ENCODE measurements at regions not wholly inside any gene's neighbourhood (a gene's known extent, or its start where the extent isn't known, plus 50 kb on each side); places are given as distances from the start of the nearest gene placed in this dataset.

- BruUV-seq (replicated peaks), result no TSS peak
- 38% methylated on average over 4 of the region's 4 CpGs for WGBS (ENCODE audit: insufficient coverage, low coverage, missing lambda C conversion rate)
- in situ Hi-C loops (cut with MboI) (no loop called here), intact Hi-C loops (cut with micrococcal nuclease) (no loop called here)
- H3K36me3 ChIP-seq (ENCODE audit: control insufficient read depth, insufficient read depth, low read length), result no peaks in the 10 kb centered on the region
- no peaks in the 10 kb centered on the region for H3K9me1 ChIP-seq (ENCODE audit: control insufficient read depth, insufficient read depth, low read length)
- ChIA-PET CTCF (ENCODE audit: low intra/inter-chr PET ratio) (no interaction called here), POLR2A (interaction anchor here (1.1 to 1.3 kb wide), 3 partner anchors 8 to 177 kb away, joined by 3 read pairs; no protein-coding TSS in a partner anchor)
- H3K9ac ChIP-seq (ENCODE audit: insufficient read depth in 1 of 2, low read depth in 2 of 2, low read length in 2 of 2), result no peak overlapping the region
- H3K4me1 ChIP-seq (replicated peaks in 1 of 2; ENCODE audit: control insufficient read depth in 2 of 2, insufficient read depth in 2 of 2, low read length in 2 of 2), result peaks cover 12 to 15% of the 10 kb centered on the region in 2 experiments; a peak in 4 of 5 replicates
- H3K9me3 ChIP-seq (replicated peaks; ENCODE audit: control insufficient read depth, insufficient read depth, low read depth, low read length), result no peaks in the 10 kb centered on the region
- DNase-seq (ENCODE audit: extremely low read depth in 1 of 4, low spot score in 3 of 4) (no peak), ATAC-seq (no peak; the same call in 2 of the 3 replicates), FAIRE-seq (peak; percentile 76)
- H3K4me2 ChIP-seq (ENCODE audit: insufficient read depth, low read length), result no peak overlapping the region
- no peak for TF ChIP-seq ZKSCAN8 (CRISPR knock-in tag; IDR thresholded peaks at IDR 0.05)
- peak; percentile 92 for TF ChIP-seq ZFP36 (IDR thresholded peaks at IDR 0.05; ENCODE audit: low read depth, low read length, partially characterized antibody)
- TF ChIP-seq SP1 (CRISPR knock-in tag; IDR thresholded peaks at IDR 0.05), result no peak
- no peak for TF ChIP-seq ZBED1 (IDR thresholded peaks at IDR 0.05)
- peak; percentile 16; the same call in 1 of the 2 replicates for TF ChIP-seq ZNF436 (CRISPR knock-in tag; IDR thresholded peaks at IDR 0.05)
- no peak for TF ChIP-seq SRSF7 (optimal IDR thresholded peaks at IDR 0.05; ENCODE audit: low read depth, low read length)
- no peak for TF ChIP-seq TAF7 (tag; IDR thresholded peaks at IDR 0.05)
- no peak for TF ChIP-seq ZNF780A (CRISPR knock-in tag; IDR thresholded peaks at IDR 0.05)
- TF ChIP-seq LEF1 (IDR thresholded peaks at IDR 0.05), result no peak
- no peak for TF ChIP-seq SMARCA4 (IDR thresholded peaks at IDR 0.05)
- H3K79me2 ChIP-seq (ENCODE audit: control insufficient read depth, insufficient read depth, low read length), result no peaks in the 10 kb centered on the region
- no peak overlapping the region for H3K4me3 ChIP-seq
- no peak overlapping the region for H3K27ac ChIP-seq (ENCODE audit: extremely low read depth, low read depth, low read length)
- no peaks in the 10 kb centered on the region for H3K27me3 ChIP-seq (ENCODE audit: control insufficient read depth in 2 of 2, insufficient read depth in 2 of 2, low read length in 2 of 2)
- H2AFZ ChIP-seq (ENCODE audit: low read depth, low read length), result no peak overlapping the region
- H4K20me1 ChIP-seq (replicated peaks; ENCODE audit: control insufficient read depth, insufficient read depth, low read length), result no peaks in the 10 kb centered on the region
Measured at GRCh38 chr5:173736374-173736773, 119.9 kb upstream of the BOD1 start.

Data from K562 (cell line).